GM18498 (cell line): ENCODE measurements at regions not wholly inside any gene's neighbourhood (a gene's known extent, or its start where the extent isn't known, plus 50 kb on each side); places are given as distances from the start of the nearest gene placed in this dataset.
"Not testable (repeated sequence)": the region's sequence is repeated elsewhere in the genome, so short reads cannot be mapped to it uniquely, and the experiment has no call there.

Experiments used
- ATAC-seq: cut with Tn5 transposase; IDR thresholded peaks from one replicate; pipeline ENCODE4 v1.9.1; 2021; ENCODE audit warnings: mild to moderate bottlenecking, moderate library complexity; ENCODE audit not compliant: unreplicated experiment

DNA sequence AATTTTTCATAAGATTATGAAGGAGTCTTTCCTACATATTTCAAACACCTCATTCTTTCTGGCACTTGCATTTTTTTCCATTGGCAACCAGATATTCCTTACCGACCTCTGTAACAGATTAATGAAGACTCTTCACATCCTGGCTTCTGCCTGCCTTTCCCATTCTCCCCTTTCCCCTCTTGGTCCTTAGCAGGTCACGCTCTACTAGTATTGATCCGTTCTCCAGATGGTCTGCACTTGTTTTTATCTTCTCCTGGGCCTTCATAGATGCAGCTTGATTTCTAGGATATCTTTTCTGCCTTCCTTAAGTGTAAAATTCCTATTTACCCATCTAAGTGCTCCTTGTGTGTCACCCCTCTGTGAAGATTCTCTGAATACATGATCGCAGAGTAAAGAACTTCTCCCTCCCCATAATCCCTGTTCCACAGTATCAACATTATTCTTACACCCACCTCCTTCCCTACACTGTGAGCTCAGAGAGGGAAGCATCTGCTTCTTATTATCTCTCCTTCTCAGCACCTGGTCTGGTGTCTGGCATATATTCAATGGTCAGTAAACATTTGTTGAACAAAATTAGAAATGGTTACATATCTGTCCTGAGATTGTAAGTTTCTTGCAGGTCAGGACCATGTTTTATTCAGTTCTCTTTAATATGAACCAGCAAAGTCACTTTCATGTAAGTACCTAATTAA, 654.2 kb downstream of the REEP3 start:
- ATAC-seq: no peak

DNA sequence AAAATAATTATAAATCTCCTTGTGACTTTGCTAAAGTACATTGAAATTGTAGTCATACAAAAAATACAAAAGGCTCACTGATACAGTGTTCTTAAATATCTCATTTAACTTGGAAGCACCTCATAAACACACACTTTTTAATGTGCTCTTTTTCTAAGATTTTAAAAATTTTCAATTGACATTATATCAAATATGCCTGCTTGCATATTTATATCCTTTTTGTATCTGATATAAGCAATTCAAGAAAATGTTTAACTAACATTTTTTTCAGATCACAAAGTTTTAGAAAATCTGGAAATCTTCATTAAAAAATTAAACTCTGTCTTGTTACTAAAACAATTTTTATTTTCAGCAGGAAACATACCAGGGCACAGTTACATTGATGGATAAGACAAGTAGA, 661.5 kb downstream of the REEP3 start:
- ATAC-seq: no peak

GRCh38 chr10:64191286-64191685, 670.1 kb downstream of the REEP3 start:
- ATAC-seq: no peak

- no peak for ATAC-seq
Observed at GRCh38 chr10:64196638-64197315, 675.6 kb downstream of the REEP3 start.

DNA sequence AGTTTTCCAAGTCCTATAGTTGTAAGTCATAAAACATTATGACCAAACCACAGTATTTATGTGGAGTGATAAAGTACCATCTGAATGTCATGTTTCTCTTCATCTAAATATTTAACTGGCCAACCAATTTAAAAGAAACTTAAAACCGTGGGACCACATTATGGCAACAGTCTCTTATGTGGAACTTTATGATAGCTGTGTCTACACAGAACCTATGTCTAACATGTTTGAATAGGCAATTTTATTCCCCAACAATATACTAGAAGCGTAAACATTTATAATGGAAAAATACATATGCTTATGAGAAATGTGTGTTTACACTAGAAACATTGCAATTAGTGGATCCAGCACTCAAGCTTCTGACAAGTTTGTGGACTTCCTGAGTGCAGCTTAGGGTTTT, 680.7 kb downstream of the REEP3 start:
- no peak for ATAC-seq

GRCh38 chr10:64204504-64204903, 683.3 kb downstream of the REEP3 start:
- ATAC-seq: not testable (repeated sequence)

DNA sequence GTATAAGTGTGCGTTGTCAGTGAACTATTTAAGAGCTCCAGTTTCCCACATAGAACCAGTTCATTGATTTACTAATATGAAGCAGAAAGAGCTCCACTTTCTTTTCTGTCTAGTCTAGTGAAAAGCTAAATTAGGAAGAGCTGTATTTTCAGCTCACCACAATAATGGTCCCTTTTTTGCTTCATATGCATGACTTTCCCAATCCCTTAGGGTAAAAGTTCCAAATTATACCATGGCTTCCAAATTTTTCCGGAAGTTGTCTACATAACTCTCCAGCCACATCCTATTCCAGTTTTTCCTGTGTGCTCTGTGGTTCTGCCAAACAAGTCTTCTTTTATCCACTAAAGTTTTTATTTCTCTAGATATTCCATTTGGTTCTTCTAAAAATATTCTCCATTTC, 685.2 kb downstream of the REEP3 start:
- ATAC-seq: no peak

GRCh38 chr10:64209561-64209960, 688.4 kb downstream of the REEP3 start:
- no peak for ATAC-seq

GRCh38 chr10:64210211-64210610, 689.0 kb downstream of the REEP3 start:
- ATAC-seq: no peak

- ATAC-seq: no peak
Observed at GRCh38 chr10:64211466-64211865, 690.3 kb downstream of the REEP3 start.

DNA sequence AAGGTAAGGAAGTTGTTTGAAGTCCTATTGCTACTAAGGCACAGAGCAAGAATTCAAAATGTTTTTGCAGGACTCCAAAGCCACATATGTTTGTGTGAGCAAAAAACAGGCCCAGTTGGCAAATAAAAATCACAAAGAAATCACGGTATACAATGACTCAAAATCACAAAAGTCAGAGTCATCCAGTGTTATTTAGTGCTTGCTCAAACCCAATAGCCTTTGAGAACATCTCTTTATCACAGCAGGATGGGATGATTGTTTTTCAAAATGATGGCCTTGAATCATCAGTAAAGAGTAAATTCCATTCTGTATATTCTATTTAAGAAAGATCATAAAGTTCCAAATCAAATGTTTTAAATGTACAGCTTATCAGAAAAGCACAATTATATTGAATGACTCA, 693.9 kb downstream of the REEP3 start:
- no peak for ATAC-seq

GRCh38 chr10:64219271-64220025, 698.2 kb downstream of the REEP3 start:
- ATAC-seq: no peak

DNA sequence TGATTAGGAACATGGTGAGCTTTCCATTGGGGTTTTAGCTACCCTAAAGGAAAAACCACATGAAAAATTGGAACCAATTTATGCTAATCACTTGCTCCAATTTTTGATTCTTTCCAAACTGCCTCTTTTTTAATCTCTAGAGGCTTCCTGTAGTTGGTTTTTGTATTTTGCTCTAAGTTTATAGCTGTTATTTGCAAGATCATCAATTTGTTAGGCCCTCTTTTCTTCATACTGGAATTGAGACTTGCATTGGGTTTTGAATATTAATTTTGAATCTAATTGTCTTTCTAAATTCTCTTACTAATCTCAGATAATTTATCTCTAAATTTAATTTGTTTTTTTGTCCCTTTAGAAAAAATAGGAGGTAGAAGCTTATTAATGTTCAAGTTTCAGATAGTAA, 713.3 kb downstream of the REEP3 start:
- no peak for ATAC-seq

DNA sequence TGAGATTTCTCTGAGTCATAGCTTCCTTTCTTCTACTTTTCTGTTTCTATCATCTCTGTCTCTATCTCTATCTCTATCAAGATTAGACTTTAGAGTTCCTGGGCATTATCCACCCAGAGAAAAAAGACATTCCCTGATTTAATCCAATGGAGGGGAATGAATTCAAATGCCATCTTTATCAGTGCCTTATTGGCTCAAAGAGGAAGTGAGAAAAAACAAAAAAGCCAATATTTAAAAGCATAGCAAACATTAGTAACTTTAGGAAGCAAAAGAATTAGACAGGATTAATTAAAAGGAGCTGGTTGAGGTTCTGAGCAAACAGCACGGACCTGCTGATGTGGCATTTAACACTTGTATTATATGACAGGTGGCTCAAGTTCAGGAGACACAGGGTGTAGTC, 736.5 kb downstream of the REEP3 start:
- no peak for ATAC-seq

- ATAC-seq: peak; percentile 67
Observed at GRCh38 chr10:64261092-64261491, 739.9 kb downstream of the REEP3 start.

DNA sequence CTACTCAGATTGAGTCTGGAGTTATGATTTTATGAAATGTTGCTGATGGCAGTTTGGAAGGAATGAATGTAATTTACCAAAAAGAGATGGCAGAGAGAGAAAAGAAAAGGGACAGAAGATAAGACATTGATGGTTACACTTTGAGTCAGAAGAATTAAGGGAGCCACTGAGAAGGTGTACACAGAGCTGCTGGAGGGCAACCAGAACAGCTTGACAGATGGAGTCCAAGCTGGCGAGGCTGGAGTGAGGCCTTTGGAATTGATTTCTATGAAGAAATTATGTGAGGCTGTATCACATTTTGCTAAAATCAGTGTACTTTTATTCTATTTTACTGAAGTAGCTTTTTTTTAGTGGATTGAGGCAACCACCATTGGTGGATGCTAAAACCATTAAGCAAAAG, 740.5 kb downstream of the REEP3 start:
- ATAC-seq: no peak

DNA sequence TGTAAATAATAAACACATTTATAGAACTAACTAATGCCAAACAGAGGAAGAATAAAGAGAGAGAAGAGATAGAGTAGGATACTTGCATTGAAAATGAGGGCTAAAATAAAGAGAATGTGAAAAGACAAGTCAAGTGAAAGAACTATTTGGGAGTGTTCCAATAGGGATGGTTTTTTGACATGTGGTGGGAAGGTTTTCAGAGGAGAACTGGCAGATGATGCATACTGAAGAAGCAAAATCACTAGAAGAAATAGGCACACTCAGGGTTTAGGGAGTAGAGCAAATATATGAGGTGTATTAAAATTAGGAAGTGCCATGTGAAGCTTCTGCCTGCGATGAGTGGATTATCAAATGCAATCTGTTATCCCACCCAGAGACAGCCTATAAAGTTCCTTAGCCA, 744.8 kb downstream of the REEP3 start:
- no peak for ATAC-seq

- no peak for ATAC-seq
Observed at GRCh38 chr10:64271508-64271907, 750.3 kb downstream of the REEP3 start.

DNA sequence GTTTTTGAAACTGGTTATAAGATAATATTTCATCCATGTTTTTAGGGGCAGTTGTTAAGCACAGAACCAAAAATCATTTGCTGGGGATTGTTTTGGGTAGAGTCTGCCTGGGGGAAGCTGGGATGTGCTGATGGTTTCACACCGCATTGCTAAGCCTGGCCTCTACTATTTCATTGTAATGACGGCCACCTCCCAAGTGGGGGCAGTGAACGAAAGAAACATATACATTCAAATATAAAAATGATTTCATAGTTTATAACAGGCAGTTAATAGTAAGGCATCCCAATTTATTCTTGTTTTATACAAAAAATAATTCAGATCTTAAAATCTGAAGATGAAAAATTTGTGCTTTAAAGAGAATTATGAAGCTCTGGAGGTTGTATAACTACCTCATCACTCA, 750.8 kb downstream of the REEP3 start:
- ATAC-seq: no peak

DNA sequence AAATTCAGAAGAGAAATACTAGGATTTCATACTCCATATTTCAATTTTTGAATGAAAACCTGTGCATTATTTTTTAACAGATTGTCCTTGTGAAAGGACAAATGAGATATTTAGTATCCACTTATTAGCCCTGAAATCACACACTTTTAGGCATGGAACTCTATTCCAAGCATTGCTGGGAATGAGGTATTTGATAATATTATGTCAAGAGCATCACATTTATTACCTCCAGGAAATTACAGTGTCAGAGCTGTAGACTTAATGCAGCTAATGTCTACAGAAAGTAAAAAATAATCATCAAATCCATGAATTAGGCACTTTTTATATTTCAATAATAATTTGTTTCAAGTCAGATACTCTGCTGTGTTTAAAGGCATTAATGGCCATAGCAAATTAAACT, 753.8 kb downstream of the REEP3 start:
- no peak for ATAC-seq

GRCh38 chr10:64275774-64276173, 754.6 kb downstream of the REEP3 start:
- ATAC-seq: peak; percentile 75

DNA sequence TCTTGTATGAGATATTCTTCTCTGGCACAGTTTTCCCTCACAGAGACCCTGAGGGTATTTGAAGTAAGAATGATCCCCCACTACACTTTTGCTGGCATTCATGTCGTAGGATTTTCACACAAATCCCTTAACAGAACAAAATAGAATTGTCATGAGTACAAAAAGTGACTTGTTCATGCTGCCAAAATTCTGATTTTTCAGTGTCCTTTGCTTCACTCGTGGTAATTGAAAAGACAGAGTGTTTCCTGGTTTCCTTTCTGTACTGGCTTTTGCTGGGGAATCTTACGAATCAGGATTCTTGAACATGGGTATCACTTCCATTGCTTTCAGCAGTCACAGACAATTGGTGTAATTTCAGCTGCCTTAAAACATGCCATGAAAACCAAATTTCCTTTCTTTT, 756.3 kb downstream of the REEP3 start:
- ATAC-seq: no peak
